D721Med (cell line): ENCODE measurements at regions not wholly inside any gene's neighbourhood (a gene's known extent, or its start where the extent isn't known, plus 50 kb on each side); places are given as distances from the start of the nearest gene placed in this dataset.

ENCODE experiments used
- DNase-seq: peaks from one replicate; pipeline ENCODE4 v3.0.0; 2011; ENCODE audit warnings: low spot score; ENCODE audit not compliant: insufficient read length
- FAIRE-seq: peaks from 2 replicates; lab custom pipeline; 2011; peaks lifted over from hg19 to GRCh38; lab: Jason Lieb, UNC
- TF ChIP-seq, protein P1 (sequence below): IDR thresholded peaks from 2 replicates; pipeline ENCODE4 v1.5.1; 2012; ENCODE audit warnings: mild to moderate bottlenecking, control low read depth; ENCODE audit not compliant: insufficient read depth; ENCODE audit errors: missing control alignments

GRCh38 chr3:82261013-82261412, 499.6 kb upstream of the GBE1 start:
- FAIRE-seq = no peak
- DNase-seq = no peak
- TF ChIP-seq, protein P1, sequence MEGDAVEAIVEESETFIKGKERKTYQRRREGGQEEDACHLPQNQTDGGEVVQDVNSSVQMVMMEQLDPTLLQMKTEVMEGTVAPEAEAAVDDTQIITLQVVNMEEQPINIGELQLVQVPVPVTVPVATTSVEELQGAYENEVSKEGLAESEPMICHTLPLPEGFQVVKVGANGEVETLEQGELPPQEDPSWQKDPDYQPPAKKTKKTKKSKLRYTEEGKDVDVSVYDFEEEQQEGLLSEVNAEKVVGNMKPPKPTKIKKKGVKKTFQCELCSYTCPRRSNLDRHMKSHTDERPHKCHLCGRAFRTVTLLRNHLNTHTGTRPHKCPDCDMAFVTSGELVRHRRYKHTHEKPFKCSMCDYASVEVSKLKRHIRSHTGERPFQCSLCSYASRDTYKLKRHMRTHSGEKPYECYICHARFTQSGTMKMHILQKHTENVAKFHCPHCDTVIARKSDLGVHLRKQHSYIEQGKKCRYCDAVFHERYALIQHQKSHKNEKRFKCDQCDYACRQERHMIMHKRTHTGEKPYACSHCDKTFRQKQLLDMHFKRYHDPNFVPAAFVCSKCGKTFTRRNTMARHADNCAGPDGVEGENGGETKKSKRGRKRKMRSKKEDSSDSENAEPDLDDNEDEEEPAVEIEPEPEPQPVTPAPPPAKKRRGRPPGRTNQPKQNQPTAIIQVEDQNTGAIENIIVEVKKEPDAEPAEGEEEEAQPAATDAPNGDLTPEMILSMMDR = no peak

- no peak for FAIRE-seq
- no peak for DNase-seq
- TF ChIP-seq, protein P1 = no peak
Observed at GRCh38 chr3:82259994-82260393, 498.5 kb upstream of the GBE1 start.

DNA sequence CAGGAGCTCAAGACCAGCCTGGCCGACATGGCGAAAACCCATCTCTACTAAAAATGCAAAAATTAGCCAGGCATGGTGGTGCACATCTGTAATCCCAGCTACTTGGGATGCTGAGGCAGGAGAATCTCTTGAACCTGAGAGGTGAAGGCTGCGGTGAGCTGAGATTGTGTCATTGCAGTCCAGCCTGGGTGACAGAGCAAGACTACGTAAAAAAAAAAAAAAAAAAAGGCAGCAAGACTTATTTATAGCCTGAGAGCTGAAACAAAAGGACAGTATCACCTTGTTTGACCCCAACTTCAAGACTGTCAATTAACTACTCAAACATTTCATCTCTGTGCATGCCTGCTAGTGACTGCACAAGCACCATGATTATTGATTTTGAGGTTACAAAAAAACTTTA, 478.9 kb upstream of the GBE1 start:
- DNase-seq = no peak
- no peak for FAIRE-seq
- TF ChIP-seq, protein P1 = no peak

DNA sequence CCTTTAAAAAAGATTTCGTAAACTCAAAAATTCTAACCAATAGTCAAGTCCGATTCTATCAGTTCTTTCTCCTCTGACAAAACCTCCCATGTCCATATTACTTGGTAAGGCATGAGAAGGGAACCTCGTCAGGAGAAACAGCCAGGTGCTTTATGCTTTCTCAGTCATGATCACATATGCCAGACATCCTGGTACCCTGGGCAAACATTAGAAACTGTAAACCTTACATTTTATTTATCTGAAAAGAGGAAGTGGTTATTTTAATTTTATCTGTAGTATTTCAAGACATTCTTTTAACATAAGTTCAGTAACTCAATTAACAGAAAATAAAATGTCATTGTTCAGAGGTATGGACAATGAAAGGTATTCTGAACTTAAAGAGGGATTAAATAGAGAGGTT, 474.8 kb upstream of the GBE1 start:
- DNase-seq = no peak
- TF ChIP-seq, protein P1 = no peak
- FAIRE-seq = no peak

DNA sequence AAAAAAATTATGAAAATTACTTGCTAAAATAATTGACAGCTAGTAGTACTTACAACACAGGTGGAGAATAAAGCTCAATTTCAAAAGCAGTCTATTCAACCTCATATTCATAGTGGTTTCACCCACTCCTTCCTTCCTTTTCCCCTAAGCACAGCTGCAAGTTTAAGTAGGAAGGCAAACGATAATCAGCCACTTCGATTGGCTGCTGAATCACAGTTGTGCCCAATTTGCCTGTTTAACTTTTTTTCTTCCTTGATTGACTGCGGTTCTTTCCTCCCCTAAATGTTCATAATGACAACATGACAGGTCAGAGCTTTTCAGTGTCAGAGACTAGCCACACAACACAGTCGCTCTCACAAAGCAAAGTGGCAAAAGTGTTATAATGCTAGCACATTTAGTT, 468.0 kb upstream of the GBE1 start:
- FAIRE-seq (no peak), DNase-seq (no peak)
- TF ChIP-seq, protein P1 = no peak

DNA sequence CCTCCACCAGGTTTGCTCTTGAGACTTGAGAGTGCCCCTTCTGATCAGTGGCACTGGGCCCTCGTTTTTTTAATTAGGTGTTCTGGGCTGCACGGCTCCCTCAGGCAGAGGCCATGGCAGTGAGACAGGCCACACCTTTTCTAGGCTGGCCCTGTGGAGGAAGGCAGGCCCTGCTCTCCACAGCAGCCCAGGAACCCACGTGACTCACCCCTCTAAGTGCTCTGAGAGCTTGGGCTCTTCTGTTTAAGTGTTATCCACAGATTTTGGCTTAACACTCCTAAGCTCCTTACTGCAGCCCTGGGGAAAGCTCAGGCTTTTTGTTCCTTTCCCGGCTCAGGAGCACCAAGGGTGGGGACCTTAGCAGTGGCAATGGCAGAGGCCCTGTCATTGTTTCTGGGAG, 463.2 kb upstream of the GBE1 start:
- DNase-seq (peak; percentile 39), FAIRE-seq (peak; percentile 58)
- TF ChIP-seq, protein P1 = no peak

DNA sequence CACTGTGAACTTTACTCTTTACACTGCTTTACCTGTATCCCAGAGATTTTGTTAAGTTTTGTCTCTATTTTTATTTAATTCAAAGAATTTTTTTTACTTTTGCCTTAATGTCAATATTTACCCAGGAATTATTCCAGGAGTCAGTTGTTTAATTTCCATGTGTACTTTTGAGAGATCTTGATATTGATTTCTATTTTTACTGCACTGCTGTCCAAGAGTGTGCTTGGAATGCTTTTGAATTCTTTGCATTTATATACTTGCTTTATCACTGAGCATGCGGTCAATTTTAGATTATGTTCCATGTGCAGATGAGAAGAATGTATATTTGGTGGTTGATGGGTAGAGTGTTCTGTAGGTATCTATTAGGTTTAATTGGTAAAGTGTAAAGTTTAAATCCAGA, 461.0 kb upstream of the GBE1 start:
- DNase-seq (no peak), FAIRE-seq (no peak)
- TF ChIP-seq, protein P1 = no peak
